GM18508 (cell line): ENCODE measurements at regions not wholly inside any gene's neighbourhood (a gene's known extent, or its start where the extent isn't known, plus 50 kb on each side); places are given as distances from the start of the nearest gene placed in this dataset.
"Not testable (repeated sequence)": the region's sequence is repeated elsewhere in the genome, so short reads cannot be mapped to it uniquely, and the experiment has no call there.

Experiments used
- ATAC-seq: cut with Tn5 transposase; IDR thresholded peaks from one replicate; pipeline ENCODE4 v1.9.1; 2021; ENCODE audit warnings: moderate number of reproducible peaks; ENCODE audit not compliant: insufficient read depth, unreplicated experiment

- no peak for ATAC-seq
Measured at GRCh38 chr17:27049104-27049784, 244.7 kb upstream of the WSB1 start.

GRCh38 chr17:27065588-27065987 is 228.3 kb upstream of the WSB1 start:
- ATAC-seq: no peak

GRCh38 chr17:27066315-27066714 is 227.6 kb upstream of the WSB1 start:
- no peak for ATAC-seq

GRCh38 chr17:27069842-27070508 is 223.9 kb upstream of the WSB1 start:
- ATAC-seq: no peak

GRCh38 chr17:27070836-27071235 is 223.1 kb upstream of the WSB1 start:
- no peak for ATAC-seq

- no peak for ATAC-seq
Measured at GRCh38 chr17:27072885-27073284, 221.0 kb upstream of the WSB1 start.

- ATAC-seq: no peak
Measured at GRCh38 chr17:27076814-27077213, 217.1 kb upstream of the WSB1 start.

- no peak for ATAC-seq
Measured at GRCh38 chr17:27078296-27078695, 215.6 kb upstream of the WSB1 start.

GRCh38 chr17:27079660-27080059 is 214.3 kb upstream of the WSB1 start:
- no peak for ATAC-seq

GRCh38 chr17:27081002-27081638 is 212.8 kb upstream of the WSB1 start:
- ATAC-seq: no peak

- no peak for ATAC-seq
Measured at GRCh38 chr17:27082023-27082774, 211.7 kb upstream of the WSB1 start.

GRCh38 chr17:27082775-27083154 is 211.1 kb upstream of the WSB1 start:
- ATAC-seq: no peak

- no peak for ATAC-seq
Measured at GRCh38 chr17:27083408-27084185, 210.3 kb upstream of the WSB1 start.

GRCh38 chr17:27085517-27085916 is 208.4 kb upstream of the WSB1 start:
- ATAC-seq: no peak

- ATAC-seq: no peak
Measured at GRCh38 chr17:27086526-27086925, 207.4 kb upstream of the WSB1 start.

GRCh38 chr17:27087935-27088766 is 205.8 kb upstream of the WSB1 start:
- no peak for ATAC-seq

- no peak for ATAC-seq
Measured at GRCh38 chr17:27088767-27089078, 205.2 kb upstream of the WSB1 start.

GRCh38 chr17:27089079-27089928 is 204.6 kb upstream of the WSB1 start:
- ATAC-seq: not testable (repeated sequence)

- no peak for ATAC-seq
Measured at GRCh38 chr17:27089929-27090247, 204.0 kb upstream of the WSB1 start.
